Small intestine (tissue), 7 donors: ENCODE measurements at regions not wholly inside any gene's neighbourhood (a gene's known extent, or its start where the extent isn't known, plus 50 kb on each side); places are given as distances from the start of the nearest gene placed in this dataset.
"Not testable (repeated sequence)": the region's sequence is repeated elsewhere in the genome, so short reads cannot be mapped to it uniquely, and the experiment has no call there.

Source experiments
- DNase-seq, 2 donors: peaks; one replicate each; pipeline versions ENCODE4 v3.0.0 to v3.0.0-alpha.2; 2013
- FAIRE-seq: peaks from 2 replicates; lab custom pipeline; 2012; peaks lifted over from hg19 to GRCh38; lab: Jason Lieb, UNC
- H3K27ac ChIP-seq, 3 donors: one replicate each; pipeline ENCODE4 v1.5.1; 2013; ENCODE audit warnings: low read length in 2 of 3, mild to moderate bottlenecking in 2 of 3, control low read depth in 1 of 3, inconsistent platforms in 1 of 3, low read depth in 1 of 3, moderate library complexity in 1 of 3
- H3K27me3 ChIP-seq, 3 donors: one replicate each; pipeline ENCODE4 v1.6.1; 2013; ENCODE audit warnings: low read length in 3 of 3, inconsistent platforms in 1 of 3; ENCODE audit not compliant: control insufficient read depth in 3 of 3, insufficient read depth in 3 of 3
- H3K36me3 ChIP-seq, 3 donors: one replicate each; pipeline ENCODE4 v1.6.1; 2013; ENCODE audit warnings: low read length in 3 of 3, inconsistent platforms in 1 of 3, low read depth in 1 of 3, mild to moderate bottlenecking in 1 of 3, moderate library complexity in 1 of 3; ENCODE audit not compliant: control insufficient read depth in 3 of 3, insufficient read depth in 2 of 3
- H3K4me1 ChIP-seq, 3 donors: one replicate each; pipeline ENCODE4 v1.6.1; 2013; ENCODE audit warnings: low read length in 2 of 3, inconsistent platforms in 1 of 3, low read depth in 1 of 3, mild to moderate bottlenecking in 1 of 3, moderate library complexity in 1 of 3; ENCODE audit not compliant: control insufficient read depth in 3 of 3, insufficient read depth in 2 of 3
- H3K4me3 ChIP-seq, 3 donors: one replicate each; pipeline ENCODE4 v1.5.1; 2013; ENCODE audit warnings: low read length in 3 of 3, control low read depth in 1 of 3, inconsistent platforms in 1 of 3, low read depth in 1 of 3, mild to moderate bottlenecking in 1 of 3, moderate library complexity in 1 of 3
- H3K9me3 ChIP-seq, 2 donors: one replicate each; pipeline ENCODE4 v1.6.1; 2013; ENCODE audit warnings: low read depth in 1 of 2, low read length in 1 of 2; ENCODE audit not compliant: control insufficient read depth in 2 of 2, insufficient read depth in 1 of 2
- WGBS, 3 donors: extraction: QIAGEN DNeasy Blood & Tissue Kit; methylation state at CpG; one replicate each; pipeline ENCODE4 v1.1.7; 2013; 5-methylcytosine and 5-hydroxymethylcytosine counted together
- donor health status: healthy with polysubstance abuse.
- donor health status: control.
- donor health status: control.
- donor health status: Bipolar disorder and iron deficiency.
- donor health status: healthy.

DNA sequence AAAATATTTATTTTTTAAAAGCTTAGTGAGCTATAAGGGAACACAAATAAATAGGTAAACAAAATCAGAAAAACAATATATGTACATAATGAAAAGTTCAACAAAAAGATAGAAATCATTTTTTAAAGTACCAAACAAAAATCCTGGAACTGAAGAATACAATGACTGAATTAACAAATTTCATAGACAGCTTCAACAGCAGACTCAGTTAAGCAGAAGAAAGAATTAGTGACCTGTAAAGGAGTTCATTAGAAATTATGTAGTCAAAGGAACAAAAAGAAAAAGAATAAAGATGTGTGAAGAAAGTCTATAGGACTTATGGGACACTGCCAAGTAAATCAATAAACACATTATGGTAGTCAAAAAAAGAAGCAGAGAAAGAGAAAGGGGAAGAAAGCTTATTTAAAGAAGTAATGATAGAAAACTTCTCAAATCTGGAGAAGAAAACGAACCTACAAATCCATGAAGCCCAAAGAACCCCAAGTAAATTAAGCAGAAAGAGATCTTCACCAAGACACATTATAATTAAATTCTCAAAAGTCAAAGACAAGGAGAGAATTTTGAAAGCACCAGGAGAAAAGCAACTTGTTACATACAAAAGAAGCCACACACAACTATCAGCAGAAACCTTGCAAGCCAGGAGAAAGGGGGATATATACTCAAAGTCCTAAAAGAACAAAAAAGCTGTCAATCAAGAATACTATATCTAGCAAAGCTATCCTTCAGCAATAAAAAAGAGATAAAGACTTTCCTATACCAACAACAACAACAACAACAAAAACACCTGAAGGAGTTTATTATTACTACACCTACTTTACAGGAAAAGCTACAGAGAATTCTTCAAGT is 338.9 kb downstream of the PTTG2 start:
- FAIRE-seq, result peak; percentile 57

DNA sequence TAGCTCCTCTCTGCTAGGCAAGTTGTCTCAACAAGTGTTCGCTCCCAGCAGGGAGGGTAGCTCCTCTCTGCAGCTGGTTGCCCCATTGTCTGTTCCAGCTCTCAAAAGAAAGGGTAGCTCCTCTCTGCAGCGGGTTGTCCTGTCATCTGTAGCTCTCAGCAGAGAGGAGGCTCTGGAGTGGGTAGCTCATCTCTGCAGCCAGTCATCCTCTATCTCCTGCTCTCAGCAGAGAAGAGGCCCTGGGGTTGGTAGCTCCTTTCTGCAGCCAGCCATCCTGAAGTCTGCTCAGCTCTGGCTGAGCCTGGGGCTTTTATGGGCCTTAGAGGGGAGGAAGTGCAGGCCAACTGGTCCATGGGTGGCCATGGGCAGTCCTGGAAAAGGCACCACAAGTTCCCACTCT is 342.7 kb downstream of the PTTG2 start:
- no peak overlapping the region for H3K27ac ChIP-seq
- 95 to 98% (median 98%) methylated on average over 2 of the region's 2 CpGs for WGBS, 3 donors

More for the DNA sequence above, 338.9 kb downstream of the PTTG2 start:
- Histone ChIP-seq H3K27me3 (no peaks in the 10 kb centered on the region), H3K9me3 (peaks cover 2 to 38% of the 10 kb centered on the region in 2 donors), H3K27ac (no peak overlapping the region), H3K4me1 (no peaks in the 10 kb centered on the region), H3K4me3 (no peak overlapping the region), H3K36me3 (no peaks in the 10 kb centered on the region)
- no peak for DNase-seq
- WGBS, 3 donors, result 78 to 96% (median 78%) methylated on average over 1 of the region's 1 CpG

DNA sequence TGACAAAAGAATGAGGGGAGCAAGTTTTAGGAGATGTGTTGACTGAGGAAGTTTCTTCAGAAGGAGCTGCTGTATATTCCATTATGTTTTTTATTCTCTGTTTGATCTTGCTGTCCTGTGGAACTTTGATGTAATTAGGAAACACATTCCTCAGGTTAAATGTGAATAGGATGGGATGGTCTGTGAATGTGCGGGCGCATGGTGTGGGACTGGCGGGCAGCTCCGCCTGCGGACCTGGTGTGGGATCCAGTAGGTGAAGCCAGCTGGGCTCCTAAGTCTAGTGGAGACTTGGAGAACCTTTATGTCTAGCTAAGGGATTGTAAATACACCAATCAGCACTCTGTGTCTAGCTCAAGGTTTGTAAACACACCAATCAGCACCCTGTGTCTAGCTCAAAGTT is 344.3 kb downstream of the PTTG2 start:
- not testable (repeated sequence) for H3K4me3 ChIP-seq, H3K4me1 ChIP-seq, H3K27ac ChIP-seq, H3K27me3 ChIP-seq, DNase-seq, FAIRE-seq, H3K36me3 ChIP-seq
- peaks cover 2 to 18% of the 10 kb centered on the region in 2 donors for H3K9me3 ChIP-seq
- WGBS, 3 donors, result 96 to 100% (median 97%) methylated on average over 5 of the region's 5 CpGs

More for the DNA sequence above, 342.7 kb downstream of the PTTG2 start:
- no peak for DNase-seq
- no peak overlapping the region for H3K4me3 ChIP-seq
- H3K36me3 ChIP-seq, result no peaks in the 10 kb centered on the region
- H3K9me3 ChIP-seq, result peaks cover 2 to 27% of the 10 kb centered on the region in 2 donors
- no peak for FAIRE-seq
- H3K27me3 ChIP-seq, result no peaks in the 10 kb centered on the region
- H3K4me1 ChIP-seq, result no peaks in the 10 kb centered on the region

DNA sequence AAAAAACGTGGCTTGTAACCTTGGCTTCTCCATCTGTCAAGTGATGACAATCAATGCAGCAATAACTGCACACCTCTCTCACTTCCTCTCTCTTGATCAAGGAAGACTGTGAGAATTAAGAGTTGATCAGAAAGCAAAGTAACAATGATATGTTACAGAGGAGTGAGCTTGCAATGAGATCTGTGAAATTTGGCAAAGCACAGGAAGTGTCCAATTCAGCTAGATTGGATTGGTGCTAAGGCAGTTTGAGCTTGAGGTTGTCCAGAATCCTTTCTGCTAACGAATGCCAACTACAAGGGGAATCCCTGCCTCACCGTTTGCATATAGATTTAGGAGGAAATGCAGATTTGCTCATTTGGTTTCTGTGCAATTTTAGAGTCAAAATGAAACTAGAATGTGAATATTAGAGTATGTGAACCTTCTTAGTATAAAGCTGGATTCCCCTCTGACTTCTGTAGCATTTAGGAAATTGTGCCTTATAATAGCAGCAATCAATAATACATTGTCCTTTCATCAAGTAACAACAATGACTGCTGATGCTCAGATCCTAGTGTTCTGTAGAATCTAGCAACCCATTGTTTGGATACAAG is 346.4 kb downstream of the PTTG2 start:
- DNase-seq (no peak), FAIRE-seq (no peak)
- WGBS, 3 donors, result 22 to 35% (median 26%) methylated on average over 3 of the region's 3 CpGs
- Histone ChIP-seq H3K36me3 (no peaks in the 10 kb centered on the region), H3K4me3 (no peak overlapping the region), H3K27me3 (no peaks in the 10 kb centered on the region), H3K9me3 (peaks cover 2 to 16% of the 10 kb centered on the region in 2 donors), H3K4me1 (no peaks in the 10 kb centered on the region), H3K27ac (no peak overlapping the region)

DNA sequence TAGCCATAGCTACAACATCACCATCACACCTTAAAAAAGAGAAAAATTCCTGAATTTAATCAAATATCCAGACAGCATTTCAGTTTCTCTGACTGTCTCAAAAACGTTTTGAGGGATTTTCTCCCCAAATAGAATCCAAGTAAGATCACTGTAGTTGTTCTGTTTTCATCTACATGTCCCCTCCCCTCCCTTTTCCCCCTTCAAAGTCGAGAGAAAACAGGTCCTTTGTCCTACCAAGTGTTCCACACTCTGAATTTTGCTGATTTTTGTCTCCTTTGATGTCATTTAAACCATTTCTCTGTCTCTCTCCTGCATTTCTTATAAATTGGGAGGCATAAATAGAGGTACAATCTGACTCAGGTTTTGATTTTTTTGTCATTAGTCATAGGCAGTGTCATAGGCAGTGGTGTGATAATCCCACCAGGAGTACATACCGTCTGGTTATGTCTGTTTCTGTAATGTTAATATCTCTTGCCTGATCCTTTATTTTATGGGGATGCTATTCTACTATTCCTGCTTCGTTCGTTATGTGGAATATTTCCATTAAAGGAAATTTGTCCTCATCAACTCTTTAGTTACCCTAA is 348.6 kb downstream of the PTTG2 start:
- no peak for FAIRE-seq

DNA sequence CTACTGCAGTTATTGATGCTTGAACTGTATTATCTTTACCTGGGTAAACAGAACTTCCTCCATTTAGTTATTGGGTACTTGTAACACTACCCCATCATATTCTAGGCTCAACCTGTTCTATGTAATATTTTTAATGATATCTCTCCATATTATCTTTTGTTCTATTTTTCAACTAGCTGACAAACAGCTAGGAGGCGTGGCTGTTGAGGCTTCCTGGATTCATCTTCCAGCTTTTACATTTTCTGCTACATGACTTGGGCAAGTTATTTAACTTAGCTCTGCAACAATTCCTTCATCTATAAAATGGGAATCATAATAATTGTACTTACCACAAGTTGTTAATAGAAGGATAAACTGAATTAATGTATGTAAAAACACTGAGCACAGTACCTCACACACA is 349.3 kb downstream of the PTTG2 start:
- Histone ChIP-seq H3K9me3 (no peaks in the 10 kb centered on the region), H3K36me3 (no peaks in the 10 kb centered on the region), H3K27ac (no peak overlapping the region), H3K4me1 (peaks cover 0 to 18% (median 2%) of the 10 kb centered on the region in 3 donors), H3K27me3 (no peaks in the 10 kb centered on the region), H3K4me3 (no peak overlapping the region)
- DNase-seq (no peak), FAIRE-seq (no peak)
- 74 to 91% (median 88%) methylated on average over 1 of the region's 1 CpG for whole genome bisulfite sequencing, 3 donors

More for the DNA sequence above, 348.6 kb downstream of the PTTG2 start:
- DNase-seq, result no peak
- Histone ChIP-seq H3K27ac (no peak overlapping the region), H3K4me1 (peaks cover 0 to 11% (median 1%) of the 10 kb centered on the region in 3 donors), H3K27me3 (no peaks in the 10 kb centered on the region), H3K9me3 (peaks cover 0 to under 1% of the 10 kb centered on the region in 2 donors), H3K4me3 (no peak overlapping the region), H3K36me3 (no peaks in the 10 kb centered on the region)
- 58 to 65% (median 62%) methylated on average over 5 of the region's 5 CpGs for WGBS, 3 donors

DNA sequence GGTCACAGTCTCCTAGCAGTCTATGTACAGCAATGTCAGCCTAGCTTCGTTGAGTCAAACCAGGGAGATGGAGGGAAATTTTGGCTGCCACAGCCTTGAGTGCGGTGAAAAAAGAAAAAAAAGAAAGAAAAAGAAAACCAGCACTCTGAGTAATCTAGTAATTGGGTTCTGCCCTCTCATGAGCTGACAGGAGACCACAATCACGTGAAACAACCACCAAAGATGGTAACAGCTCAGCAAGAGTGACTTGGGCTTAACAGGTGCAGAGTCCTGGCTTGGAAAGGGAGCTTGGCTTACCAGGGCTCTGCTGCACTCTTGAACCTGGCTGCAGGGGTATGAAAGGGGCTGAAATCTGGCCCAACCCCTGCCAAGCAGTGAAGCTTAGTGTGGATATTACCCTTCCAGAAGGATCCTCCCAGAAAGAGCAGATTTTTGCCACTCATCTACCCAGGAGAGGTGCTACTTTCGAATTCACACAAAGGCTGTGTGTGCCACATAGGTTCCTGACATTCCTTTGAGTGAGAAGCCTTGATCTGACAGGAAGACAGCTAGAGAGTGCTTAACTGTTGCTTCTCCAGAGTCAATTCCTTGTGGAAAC is 350.3 kb downstream of the PTTG2 start:
- Histone ChIP-seq H3K4me1 (peaks cover 2 to 24% (median 2%) of the 10 kb centered on the region in 3 donors), H3K36me3 (no peaks in the 10 kb centered on the region), H3K27me3 (no peaks in the 10 kb centered on the region), H3K27ac (peak overlapping the region in 1 of 3 donors; percentile 75), H3K4me3 (no peak overlapping the region), H3K9me3 (no peaks in the 10 kb centered on the region)
- WGBS, 3 donors, result 69 to 85% (median 71%) methylated on average over 4 of the region's 4 CpGs
- FAIRE-seq (no peak), DNase-seq (peak in 1 of 2 donors; percentile 52)

DNA sequence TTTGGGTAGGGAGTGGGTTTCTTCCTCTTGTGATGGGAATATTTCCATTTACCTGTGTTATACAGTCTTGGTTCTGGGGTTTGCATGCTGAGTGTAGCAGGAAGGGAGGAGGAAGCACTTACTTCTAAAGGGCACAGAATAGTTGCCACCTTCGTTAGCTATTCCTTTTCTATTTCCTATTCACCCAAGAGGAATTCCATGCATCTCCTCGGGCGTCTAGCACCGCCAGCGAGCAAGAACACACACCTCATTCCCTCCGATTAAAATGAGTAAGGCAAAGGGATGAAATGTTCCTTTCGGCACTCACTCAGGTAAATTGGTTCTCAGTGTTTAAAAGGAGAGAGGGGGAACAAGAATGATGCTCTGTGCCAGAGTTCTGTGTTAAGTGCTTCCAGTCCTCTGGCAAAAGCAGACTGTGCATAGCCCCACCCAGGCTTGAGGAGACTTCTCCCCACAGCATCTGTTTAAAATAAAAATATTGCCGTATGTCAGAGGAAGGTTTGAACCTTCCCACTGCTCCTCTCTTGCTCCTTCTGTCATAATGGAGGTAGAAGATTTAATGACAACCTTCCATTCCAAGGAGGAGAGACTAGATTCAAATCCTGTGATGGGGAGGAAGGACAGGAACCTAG is 351.4 kb downstream of the PTTG2 start:
- peaks cover 2 to 24% (median 4%) of the 10 kb centered on the region in 3 donors for H3K4me1 ChIP-seq
- H3K27me3 ChIP-seq, result no peaks in the 10 kb centered on the region
- no peaks in the 10 kb centered on the region for H3K36me3 ChIP-seq
- no peak for DNase-seq
- no peak for FAIRE-seq
- WGBS, 3 donors, result 93 to 95% (median 95%) methylated on average over 8 of the region's 8 CpGs
- H3K9me3 ChIP-seq, result no peaks in the 10 kb centered on the region
- H3K4me3 ChIP-seq, result no peak overlapping the region
- peak overlapping the region in 1 of 3 donors; percentile 85 for H3K27ac ChIP-seq
